BE2C (cell line): ENCODE measurements at regions not wholly inside any gene's neighbourhood (a gene's known extent, or its start where the extent isn't known, plus 50 kb on each side); places are given as distances from the start of the nearest gene placed in this dataset.

Experiments
- DNase-seq: peaks from one replicate; pipeline ENCODE4 v3.0.0-alpha.2; 2020
- H3K27me3 ChIP-seq: fragments of 250-450 bp; sonication (Bioruptor Pico); 2 replicates; pipeline ENCODE4 v1.5.1; 2020; ENCODE audit warnings: mild to moderate bottlenecking
- H3K36me3 ChIP-seq: fragments of 250-450 bp; sonication (Bioruptor Pico); 2 replicates; pipeline ENCODE4 v1.5.1; 2020; ENCODE audit warnings: mild to moderate bottlenecking
- H3K4me1 ChIP-seq: fragments of 250-450 bp; sonication (Bioruptor Pico); 2 replicates; pipeline ENCODE4 v1.5.1; 2020
- H3K4me3 ChIP-seq: 2 replicates; pipeline ENCODE4 v1.5.1; 2011; ENCODE audit warnings: low read depth, low read length
- H3K9me3 ChIP-seq: fragments of 250-450 bp; sonication (Bioruptor Pico); 2 replicates; pipeline ENCODE4 v1.5.1; 2020
- CTCF ChIP-seq: IDR thresholded peaks from 2 replicates; pipeline ENCODE4 v1.5.1; 2012; ENCODE audit warnings: mild to moderate bottlenecking, low read depth, low read length

- no peak for TF ChIP-seq CTCF
- Histone ChIP-seq H3K4me3 (no peak overlapping the region), H3K27me3 (no peaks in the 10 kb centered on the region), H3K9me3 (no peaks in the 10 kb centered on the region), H3K36me3 (no peaks in the 10 kb centered on the region), H3K4me1 (no peaks in the 10 kb centered on the region)
- DNase-seq = no peak
These were observed 337.2 kb upstream of the AJAP1 start for GRCh38 chr1:4317207-4317606.

GRCh38 chr1:4318720-4319119, 335.7 kb upstream of the AJAP1 start:
- TF ChIP-seq CTCF = no peak
- Histone ChIP-seq H3K4me1 (no peaks in the 10 kb centered on the region), H3K36me3 (no peaks in the 10 kb centered on the region), H3K27me3 (no peaks in the 10 kb centered on the region), H3K9me3 (no peaks in the 10 kb centered on the region), H3K4me3 (no peak overlapping the region)
- no peak for DNase-seq

- H3K27me3 ChIP-seq = no peaks in the 10 kb centered on the region
- no peaks in the 10 kb centered on the region for H3K36me3 ChIP-seq
- no peaks in the 10 kb centered on the region for H3K9me3 ChIP-seq
- H3K4me3 ChIP-seq = no peak overlapping the region
- no peaks in the 10 kb centered on the region for H3K4me1 ChIP-seq
- no peak for DNase-seq
- TF ChIP-seq CTCF = no peak
These were observed 334.9 kb upstream of the AJAP1 start for GRCh38 chr1:4319496-4319895.

- DNase-seq = no peak
- no peaks in the 10 kb centered on the region for H3K4me1 ChIP-seq
- H3K4me3 ChIP-seq = no peak overlapping the region
- H3K27me3 ChIP-seq = no peaks in the 10 kb centered on the region
- no peak for TF ChIP-seq CTCF
- H3K9me3 ChIP-seq = no peaks in the 10 kb centered on the region
- no peaks in the 10 kb centered on the region for H3K36me3 ChIP-seq
These were observed 331.5 kb upstream of the AJAP1 start for GRCh38 chr1:4322881-4323280.

- TF ChIP-seq CTCF = no peak
- H3K9me3 ChIP-seq = no peaks in the 10 kb centered on the region
- H3K36me3 ChIP-seq = no peaks in the 10 kb centered on the region
- no peaks in the 10 kb centered on the region for H3K27me3 ChIP-seq
- DNase-seq = no peak
- H3K4me3 ChIP-seq = no peak overlapping the region
- H3K4me1 ChIP-seq = no peaks in the 10 kb centered on the region
These were observed 331.1 kb upstream of the AJAP1 start for GRCh38 chr1:4323309-4323708.

- TF ChIP-seq CTCF = no peak
- no peak overlapping the region for H3K4me3 ChIP-seq
- H3K27me3 ChIP-seq = no peaks in the 10 kb centered on the region
- no peaks in the 10 kb centered on the region for H3K4me1 ChIP-seq
- DNase-seq = no peak
- no peaks in the 10 kb centered on the region for H3K36me3 ChIP-seq
- no peaks in the 10 kb centered on the region for H3K9me3 ChIP-seq
These were observed 329.9 kb upstream of the AJAP1 start for GRCh38 chr1:4324525-4324924.
